CD4-positive, alpha-beta T cell (primary cell): ENCODE measurements at regions not wholly inside any gene's neighbourhood (a gene's known extent, or its start where the extent isn't known, plus 50 kb on each side); places are given as distances from the start of the nearest gene placed in this dataset.

Experiments
- ATAC-seq: fragments of 200-7000 bp; cut with Tn5 transposase; one replicate; pipeline ENCODE4 v1.10.0; 2022; ENCODE audit warnings: mild to moderate bottlenecking; ENCODE audit not compliant: poor library complexity
- CTCF ChIA-PET: fragments of 350-600 bp; sonication (Branson Sonifier 250); formaldehyde crosslinking; loops from one replicate; lab custom pipeline; 2021; ENCODE audit warnings: antibody characterized with exemption, inconsistent platforms; lab: Charles Lee
- POLR2A ChIA-PET: fragments of 350-600 bp; sonication (Branson Sonifier 250); formaldehyde crosslinking; loops from one replicate; lab custom pipeline; 2021; ENCODE audit warnings: antibody characterized with exemption, inconsistent platforms; lab: Charles Lee
- DNase-seq, 14 experiments: peaks; one replicate each; pipeline ENCODE4 v3.0.0-alpha.2; 2013 to 2020; ENCODE audit warnings: mixed read lengths in 2 of 14
- H3K27ac ChIP-seq, 2 donors: one replicate each; pipeline versions ENCODE4 v1.5.1 to v1.7.0; 2013; ENCODE audit warnings: low read length in 2 of 2, low read depth in 1 of 2, mild to moderate bottlenecking in 1 of 2
- H3K27me3 ChIP-seq, 2 experiments: 1 replicate in 1 of 2; 2 replicates in 1 of 2; pipeline versions ENCODE4 v1.6.1 to v1.7.0; 2013; ENCODE audit warnings: low read length in 2 of 2, control low read depth in 1 of 2, mild to moderate bottlenecking in 1 of 2, moderate library complexity in 1 of 2; ENCODE audit not compliant: insufficient read depth in 2 of 2, control insufficient read depth in 1 of 2
- H3K36me3 ChIP-seq: one replicate; pipeline ENCODE4 v1.6.1; 2013; ENCODE audit warnings: low read length, control low read depth; ENCODE audit not compliant: insufficient read depth
- H3K4me1 ChIP-seq: one replicate; pipeline ENCODE4 v1.6.1; 2013; ENCODE audit warnings: low read length, control low read depth; ENCODE audit not compliant: insufficient read depth
- H3K4me3 ChIP-seq: one replicate; pipeline ENCODE4 v1.5.1; 2013; ENCODE audit warnings: mild to moderate bottlenecking, low read length, moderate library complexity
- H3K9me3 ChIP-seq, 2 experiments: 1 replicate in 1 of 2; 2 replicates in 1 of 2; pipeline versions ENCODE4 v1.6.1 to v1.7.0; 2013; ENCODE audit warnings: low read length in 2 of 2, mild to moderate bottlenecking in 2 of 2, control low read depth in 1 of 2, moderate library complexity in 1 of 2; ENCODE audit not compliant: control insufficient read depth in 1 of 2, insufficient read depth in 1 of 2
- H3K27ac Mint-ChIP-seq: one replicate; pipeline ENCODE4 v1.8.0; 2020; ENCODE audit warnings: mixed read lengths
- H3K27me3 Mint-ChIP-seq: one replicate; pipeline ENCODE4 v1.8.0; 2021; ENCODE audit warnings: mixed read lengths
- H3K36me3 Mint-ChIP-seq: one replicate; pipeline ENCODE4 v1.8.0; 2021; ENCODE audit warnings: low read depth, mixed read lengths
- H3K4me1 Mint-ChIP-seq: one replicate; pipeline ENCODE4 v1.8.0; 2021; ENCODE audit warnings: low read depth, mixed read lengths
- H3K4me3 Mint-ChIP-seq: one replicate; pipeline ENCODE4 v1.8.0; 2020; ENCODE audit warnings: mild to moderate bottlenecking, mixed read lengths
- H3K9me3 Mint-ChIP-seq: one replicate; pipeline ENCODE4 v1.8.0; 2020; ENCODE audit warnings: mixed read lengths
- CTCF ChIP-seq: fragments of 200-600 bp; IDR thresholded peaks from one replicate; pipeline ENCODE4 v1.8.0; 2022; ENCODE audit warnings: antibody characterized with exemption, mild to moderate bottlenecking
- intact Hi-C, 2 experiments: fragments of 100-400 bp; cut with DNase I in 1 of 2; cut with micrococcal nuclease in 1 of 2; formaldehyde crosslinking; loops; one replicate each; pipeline versions ENCODE4 v1.15.1 to v1.9.0; 2023 to 2025; cut with DNase I, micrococcal nuclease

- ATAC-seq (no peak), DNase-seq (no peak)
- ChIA-PET POLR2A (no interaction called here), CTCF (no interaction called here)
- intact Hi-C loops = no loop called here
- Histone ChIP-seq H3K36me3 (no peaks in the 10 kb centered on the region), H3K9me3 (no peaks in the 10 kb centered on the region), H3K4me1 (no peaks in the 10 kb centered on the region), H3K4me3 (no peak overlapping the region), H3K27ac (no peak overlapping the region), H3K27me3 (no peaks in the 10 kb centered on the region)
- H3K36me3 Mint-ChIP-seq = no peaks in the 10 kb centered on the region
- no peak overlapping the region for H3K27ac Mint-ChIP-seq
- no peak for TF ChIP-seq CTCF
- H3K4me1 Mint-ChIP-seq = no peaks in the 10 kb centered on the region
- H3K4me3 Mint-ChIP-seq = no peak overlapping the region
- H3K27me3 Mint-ChIP-seq = no peaks in the 10 kb centered on the region
- H3K9me3 Mint-ChIP-seq = no peaks in the 10 kb centered on the region
These were observed 74.2 kb upstream of the EEPD1 start for GRCh38 chr7:36078816-36079360.

DNA sequence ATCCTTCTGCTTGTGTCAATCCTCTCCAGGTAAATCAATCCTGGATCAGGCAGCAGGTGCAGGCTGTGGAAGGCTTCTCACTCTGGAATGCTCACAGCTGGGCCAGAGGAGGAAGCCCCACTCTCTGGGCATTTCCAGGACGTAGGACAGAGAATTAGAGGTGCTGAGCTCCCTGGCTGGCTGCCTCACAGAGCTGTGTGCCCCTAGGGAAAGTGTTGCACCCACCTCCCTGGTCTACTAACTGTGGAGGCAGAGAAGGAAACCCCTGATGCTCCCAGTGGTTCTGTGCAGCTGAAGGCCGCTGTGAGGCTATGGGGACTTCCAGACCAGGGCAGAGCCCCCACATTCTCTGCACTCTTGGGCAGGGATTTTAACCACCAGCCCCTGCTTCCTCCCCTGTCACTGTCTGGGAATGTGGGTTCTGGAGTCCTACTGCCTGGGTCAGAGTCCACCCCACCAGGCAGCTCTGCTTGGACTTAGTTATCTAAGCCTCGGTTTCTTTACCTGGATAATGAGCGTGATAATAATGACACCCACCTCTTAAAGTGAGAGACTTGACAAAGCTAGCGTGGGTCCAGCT, 73.5 kb upstream of the EEPD1 start:
- Mint-ChIP-seq H3K9me3 (no peaks in the 10 kb centered on the region), H3K27me3 (no peaks in the 10 kb centered on the region), H3K27ac (no peak overlapping the region), H3K4me3 (no peak overlapping the region), H3K4me1 (no peaks in the 10 kb centered on the region), H3K36me3 (no peaks in the 10 kb centered on the region)
- Histone ChIP-seq H3K27ac (no peak overlapping the region), H3K36me3 (no peaks in the 10 kb centered on the region), H3K9me3 (no peaks in the 10 kb centered on the region), H3K27me3 (no peaks in the 10 kb centered on the region), H3K4me1 (no peaks in the 10 kb centered on the region), H3K4me3 (no peak overlapping the region)
- intact Hi-C loops = no loop called here
- ChIA-PET CTCF (no interaction called here), POLR2A (no interaction called here)
- DNase-seq (no peak), ATAC-seq (no peak)
- no peak for TF ChIP-seq CTCF

- H3K4me1 ChIP-seq = no peaks in the 10 kb centered on the region
- H3K9me3 ChIP-seq = no peaks in the 10 kb centered on the region
- no peaks in the 10 kb centered on the region for H3K27me3 Mint-ChIP-seq
- no peak for DNase-seq
- H3K9me3 Mint-ChIP-seq = no peaks in the 10 kb centered on the region
- H3K27ac ChIP-seq = no peak overlapping the region
- no peak overlapping the region for H3K4me3 Mint-ChIP-seq
- TF ChIP-seq CTCF = no peak
- ChIA-PET POLR2A (no interaction called here), CTCF (no interaction called here)
- H3K36me3 ChIP-seq = no peaks in the 10 kb centered on the region
- no peak overlapping the region for H3K4me3 ChIP-seq
- no peaks in the 10 kb centered on the region for H3K27me3 ChIP-seq
- H3K4me1 Mint-ChIP-seq = no peaks in the 10 kb centered on the region
- no peak for ATAC-seq
- H3K27ac Mint-ChIP-seq = no peak overlapping the region
- intact Hi-C loops = no loop called here
- H3K36me3 Mint-ChIP-seq = no peaks in the 10 kb centered on the region
These were observed 72.2 kb upstream of the EEPD1 start for GRCh38 chr7:36080843-36081242.
